B cell (primary cell): ENCODE measurements at regions not wholly inside any gene's neighbourhood (a gene's known extent, or its start where the extent isn't known, plus 50 kb on each side); places are given as distances from the start of the nearest gene placed in this dataset.

Experiments used
- EZH2 ChIP-seq: IDR thresholded peaks from 2 replicates; pipeline ENCODE4 v1.6.1; 2012; ENCODE audit warnings: borderline replicate concordance, low read depth, mild to moderate bottlenecking, moderate library complexity, low read length; ENCODE audit not compliant: insufficient read depth, poor library complexity, severe bottlenecking
- TF ChIP-seq, protein P1 (sequence below): fragments of 200-600 bp; IDR thresholded peaks from one replicate; pipeline ENCODE4 v1.8.0; 2022; ENCODE audit warnings: antibody characterized with exemption, mild to moderate bottlenecking

DNA sequence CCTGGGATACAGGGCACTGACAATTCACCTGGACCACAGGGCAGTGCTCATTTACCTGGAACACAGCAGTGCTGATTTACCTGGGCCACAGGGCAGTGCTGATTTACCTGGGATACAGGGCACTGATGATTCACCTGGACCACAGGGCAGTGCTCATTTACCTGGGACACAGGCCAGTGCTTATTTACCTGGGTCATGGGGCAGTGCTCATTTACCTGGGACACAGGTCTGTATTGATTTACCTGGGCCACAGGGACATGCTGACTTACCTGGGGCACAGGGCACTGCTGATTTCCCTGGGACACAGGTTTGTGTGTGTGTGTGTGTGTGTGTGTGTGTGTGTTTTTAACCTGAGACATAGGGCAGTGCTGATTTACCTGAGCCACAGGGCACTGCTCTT, 261.7 kb downstream of the MATN1 start:
- TF ChIP-seq EZH2, result no peak
- TF ChIP-seq, protein P1, sequence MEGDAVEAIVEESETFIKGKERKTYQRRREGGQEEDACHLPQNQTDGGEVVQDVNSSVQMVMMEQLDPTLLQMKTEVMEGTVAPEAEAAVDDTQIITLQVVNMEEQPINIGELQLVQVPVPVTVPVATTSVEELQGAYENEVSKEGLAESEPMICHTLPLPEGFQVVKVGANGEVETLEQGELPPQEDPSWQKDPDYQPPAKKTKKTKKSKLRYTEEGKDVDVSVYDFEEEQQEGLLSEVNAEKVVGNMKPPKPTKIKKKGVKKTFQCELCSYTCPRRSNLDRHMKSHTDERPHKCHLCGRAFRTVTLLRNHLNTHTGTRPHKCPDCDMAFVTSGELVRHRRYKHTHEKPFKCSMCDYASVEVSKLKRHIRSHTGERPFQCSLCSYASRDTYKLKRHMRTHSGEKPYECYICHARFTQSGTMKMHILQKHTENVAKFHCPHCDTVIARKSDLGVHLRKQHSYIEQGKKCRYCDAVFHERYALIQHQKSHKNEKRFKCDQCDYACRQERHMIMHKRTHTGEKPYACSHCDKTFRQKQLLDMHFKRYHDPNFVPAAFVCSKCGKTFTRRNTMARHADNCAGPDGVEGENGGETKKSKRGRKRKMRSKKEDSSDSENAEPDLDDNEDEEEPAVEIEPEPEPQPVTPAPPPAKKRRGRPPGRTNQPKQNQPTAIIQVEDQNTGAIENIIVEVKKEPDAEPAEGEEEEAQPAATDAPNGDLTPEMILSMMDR, result no peak
